Stomach (tissue), 8 donors: ENCODE measurements at regions not wholly inside any gene's neighbourhood (a gene's known extent, or its start where the extent isn't known, plus 50 kb on each side); places are given as distances from the start of the nearest gene placed in this dataset.

ENCODE experiments used
- DNase-seq, 2 donors: peaks; one replicate each; pipeline versions ENCODE4 v3.0.0 to v3.0.0-alpha.2; 2013 to 2019
- H3K27ac ChIP-seq, 5 donors: fragments of 200-600 bp in 4 of 5; sonication (generic) in 4 of 5; one replicate each; pipeline ENCODE4 v1.5.1; 2013 to 2019; ENCODE audit warnings: mild to moderate bottlenecking in 1 of 5, moderate library complexity in 1 of 5
- H3K27me3 ChIP-seq, 3 donors: fragments of 200-600 bp; sonication (generic); one replicate each; pipeline ENCODE4 v1.5.1; 2017 to 2019; ENCODE audit warnings: mixed run types in 1 of 3
- H3K36me3 ChIP-seq, 4 donors: fragments of 200-600 bp; sonication (generic); 1 replicate in 3 of 4; 2 replicates in 1 of 4; pipeline ENCODE4 v1.5.1; 2016 to 2019
- H3K4me1 ChIP-seq, 4 donors: fragments of 200-600 bp; sonication (generic); one replicate each; pipeline ENCODE4 v1.5.1; 2016 to 2019
- H3K4me3 ChIP-seq, 4 donors: fragments of 200-600 bp; sonication (generic) in 3 of 4; one replicate each; pipeline ENCODE4 v1.5.1; 2016 to 2019; ENCODE audit warnings: mild to moderate bottlenecking in 1 of 4
- H3K9me3 ChIP-seq, 4 donors: fragments of 200-600 bp; sonication (generic); one replicate each; pipeline ENCODE4 v1.5.1; 2016 to 2019
- EP300 ChIP-seq: sonication (generic); formaldehyde crosslinking; IDR thresholded peaks from one replicate; pipeline ENCODE4 v1.6.1; 2017; ENCODE audit warnings: antibody characterized with exemption
- POLR2A ChIP-seq, 4 donors: fragments of 450-650 bp; IDR thresholded peaks; one replicate each; pipeline ENCODE4 v1.6.1; 2016; ENCODE audit warnings: antibody characterized with exemption in 4 of 4, control low read depth in 2 of 4, mild to moderate bottlenecking in 1 of 4, moderate library complexity in 1 of 4
- POLR2AphosphoS5 ChIP-seq, 3 donors: sonication (generic); formaldehyde crosslinking; IDR thresholded peaks; one replicate each; pipeline ENCODE4 v1.6.1; 2016; ENCODE audit warnings: antibody characterized with exemption in 3 of 3
- WGBS, 5 donors: extraction: QIAGEN DNeasy Blood & Tissue Kit in 3 of 5; methylation state at CpG; one replicate each; pipeline versions ENCODE4 v1.1.5 to v1.1.7; 2013 to 2018; 5-methylcytosine and 5-hydroxymethylcytosine counted together
- intact Hi-C: fragments of 100-400 bp; cut with DNase I; formaldehyde crosslinking; loops from one replicate; pipeline ENCODE4 v1.15.1; 2023; ENCODE audit warnings: low total_unique reads
- TF ChIP-seq, protein P1 (sequence below), 7 experiments: fragments of 450-650 bp in 4 of 7; fragments of 200-600 bp in 3 of 7; sonication (generic) in 3 of 7; IDR thresholded peaks; one replicate each; pipeline ENCODE4 v1.5.1; 2016 to 2019; ENCODE audit warnings: antibody characterized with exemption in 7 of 7, control low read depth in 2 of 7, mild to moderate bottlenecking in 1 of 7
- donor health status: healthy with polysubstance abuse.
- donor health status: Bipolar disorder and iron deficiency.
- donor health status: healthy.

GRCh38 chr13:31515427-31515826 lies 223.9 kb upstream of the RXFP2 start:
- TF ChIP-seq POLR2AphosphoS5 (IDR thresholded peaks at IDR 0.05) (no peak), EP300 (no peak), POLR2A (IDR thresholded peaks at IDR 0.05) (no peak)
- TF ChIP-seq, protein P1, sequence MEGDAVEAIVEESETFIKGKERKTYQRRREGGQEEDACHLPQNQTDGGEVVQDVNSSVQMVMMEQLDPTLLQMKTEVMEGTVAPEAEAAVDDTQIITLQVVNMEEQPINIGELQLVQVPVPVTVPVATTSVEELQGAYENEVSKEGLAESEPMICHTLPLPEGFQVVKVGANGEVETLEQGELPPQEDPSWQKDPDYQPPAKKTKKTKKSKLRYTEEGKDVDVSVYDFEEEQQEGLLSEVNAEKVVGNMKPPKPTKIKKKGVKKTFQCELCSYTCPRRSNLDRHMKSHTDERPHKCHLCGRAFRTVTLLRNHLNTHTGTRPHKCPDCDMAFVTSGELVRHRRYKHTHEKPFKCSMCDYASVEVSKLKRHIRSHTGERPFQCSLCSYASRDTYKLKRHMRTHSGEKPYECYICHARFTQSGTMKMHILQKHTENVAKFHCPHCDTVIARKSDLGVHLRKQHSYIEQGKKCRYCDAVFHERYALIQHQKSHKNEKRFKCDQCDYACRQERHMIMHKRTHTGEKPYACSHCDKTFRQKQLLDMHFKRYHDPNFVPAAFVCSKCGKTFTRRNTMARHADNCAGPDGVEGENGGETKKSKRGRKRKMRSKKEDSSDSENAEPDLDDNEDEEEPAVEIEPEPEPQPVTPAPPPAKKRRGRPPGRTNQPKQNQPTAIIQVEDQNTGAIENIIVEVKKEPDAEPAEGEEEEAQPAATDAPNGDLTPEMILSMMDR (IDR thresholded peaks at IDR 0.05): no peak
- H3K36me3 ChIP-seq: no peaks in the 10 kb centered on the region
- intact Hi-C loops: no loop called here
- peaks cover 0 to 6% (median 0%) of the 10 kb centered on the region in 3 donors for H3K27me3 ChIP-seq
- H3K27ac ChIP-seq: no peak overlapping the region
- no peak for DNase-seq
- H3K4me1 ChIP-seq: no peaks in the 10 kb centered on the region
- 62 to 83% (median 73%) methylated on average over 1 of the region's 1 CpG for WGBS, 5 donors
- no peaks in the 10 kb centered on the region for H3K9me3 ChIP-seq
- H3K4me3 ChIP-seq: no peak overlapping the region

- Histone ChIP-seq H3K9me3 (no peaks in the 10 kb centered on the region), H3K27me3 (no peaks in the 10 kb centered on the region), H3K27ac (no peak overlapping the region), H3K4me3 (no peak overlapping the region), H3K36me3 (no peaks in the 10 kb centered on the region), H3K4me1 (no peaks in the 10 kb centered on the region)
- DNase-seq: no peak
- WGBS, 5 donors: 92 to 95% (median 93%) methylated on average over 3 of the region's 3 CpGs
- no peak for TF ChIP-seq POLR2A (IDR thresholded peaks at IDR 0.05)
- TF ChIP-seq, protein P1 (IDR thresholded peaks at IDR 0.05): no peak
- no peak for TF ChIP-seq POLR2AphosphoS5 (IDR thresholded peaks at IDR 0.05)
- no peak for TF ChIP-seq EP300
- intact Hi-C loops: no loop called here
These were observed 221.7 kb upstream of the RXFP2 start for GRCh38 chr13:31517599-31517998.

GRCh38 chr13:31518645-31519044 lies 220.7 kb upstream of the RXFP2 start:
- Histone ChIP-seq H3K27me3 (no peaks in the 10 kb centered on the region), H3K4me3 (no peak overlapping the region), H3K36me3 (no peaks in the 10 kb centered on the region), H3K27ac (no peak overlapping the region), H3K9me3 (no peaks in the 10 kb centered on the region), H3K4me1 (no peaks in the 10 kb centered on the region)
- DNase-seq: no peak
- 57 to 68% (median 66%) methylated on average over 4 of the region's 4 CpGs for WGBS, 5 donors
- TF ChIP-seq, protein P1 (IDR thresholded peaks at IDR 0.05): no peak
- TF ChIP-seq POLR2A (IDR thresholded peaks at IDR 0.05) (no peak), EP300 (no peak), POLR2AphosphoS5 (IDR thresholded peaks at IDR 0.05) (no peak)
- intact Hi-C loops: no loop called here

- Histone ChIP-seq H3K27ac (no peak overlapping the region), H3K36me3 (no peaks in the 10 kb centered on the region), H3K9me3 (peaks cover 0 to 7% (median 0%) of the 10 kb centered on the region in 4 donors), H3K27me3 (no peaks in the 10 kb centered on the region), H3K4me1 (no peaks in the 10 kb centered on the region), H3K4me3 (no peak overlapping the region)
- TF ChIP-seq EP300 (no peak), POLR2A (IDR thresholded peaks at IDR 0.05) (no peak), POLR2AphosphoS5 (IDR thresholded peaks at IDR 0.05) (no peak)
- TF ChIP-seq, protein P1 (IDR thresholded peaks at IDR 0.05): no peak
- intact Hi-C loops: no loop called here
- no peak for DNase-seq
These were observed 217.9 kb upstream of the RXFP2 start for GRCh38 chr13:31521435-31521834.
